ENCODE measurements at regions not wholly inside any gene's neighbourhood (a gene's known extent, or its start where the extent isn't known, plus 50 kb on each side); places are given as distances from the start of the nearest gene placed in this dataset.

GRCh38 chr9:86731511-86732063, 215.7 kb downstream of the GAS1 start:
- WGBS (ENCODE audit: insufficient coverage), result 40% methylated on average over 1 of the region's 2 CpGs
- H3K9me3 ChIP-seq (ENCODE audit: control insufficient read depth, insufficient read depth, low read length), result no peaks in the 10 kb centered on the region
- H3K27me3 ChIP-seq (ENCODE audit: control insufficient read depth, insufficient read depth, low read length), result no peaks in the 10 kb centered on the region
- H3K4me3 ChIP-seq (ENCODE audit: low read depth, low read length), result no peak overlapping the region
- H3K4me1 ChIP-seq (ENCODE audit: control insufficient read depth, insufficient read depth, low read length), result no peaks in the 10 kb centered on the region
- H3K36me3 ChIP-seq (ENCODE audit: control insufficient read depth, insufficient read depth, low read length), result no peaks in the 10 kb centered on the region
- H3K27ac ChIP-seq (ENCODE audit: low read depth, low read length), result no peak overlapping the region
- no peak for DNase-seq (ENCODE audit: low read depth in 4 of 6, low spot score in 6 of 6)

GRCh38 chr9:86730163-86730928, 217.0 kb downstream of the GAS1 start:
- DNase-seq (ENCODE audit: low read depth in 4 of 6, low spot score in 6 of 6), result peak in 1 of 6 donors; percentile 27
- Histone ChIP-seq H3K36me3 (ENCODE audit: control insufficient read depth, insufficient read depth, low read length) (no peaks in the 10 kb centered on the region), H3K4me1 (ENCODE audit: control insufficient read depth, insufficient read depth, low read length) (no peaks in the 10 kb centered on the region), H3K27ac (ENCODE audit: low read depth, low read length) (no peak overlapping the region), H3K4me3 (ENCODE audit: low read depth, low read length) (no peak overlapping the region), H3K9me3 (ENCODE audit: control insufficient read depth, insufficient read depth, low read length) (no peaks in the 10 kb centered on the region), H3K27me3 (ENCODE audit: control insufficient read depth, insufficient read depth, low read length) (no peaks in the 10 kb centered on the region)
- 72% methylated on average over 4 of the region's 6 CpGs for WGBS (ENCODE audit: insufficient coverage)

GRCh38 chr9:86724529-86724928, 222.8 kb downstream of the GAS1 start:
- WGBS (ENCODE audit: insufficient coverage), result 100% methylated on average over 1 of the region's 1 CpG
- H3K4me3 ChIP-seq (ENCODE audit: low read depth, low read length), result no peak overlapping the region
- no peak for DNase-seq (ENCODE audit: low read depth in 4 of 6, low spot score in 6 of 6)
- peaks cover 4% of the 10 kb centered on the region for H3K4me1 ChIP-seq (ENCODE audit: control insufficient read depth, insufficient read depth, low read length)
- H3K27me3 ChIP-seq (ENCODE audit: control insufficient read depth, insufficient read depth, low read length), result no peaks in the 10 kb centered on the region
- H3K36me3 ChIP-seq (ENCODE audit: control insufficient read depth, insufficient read depth, low read length), result no peaks in the 10 kb centered on the region
- no peaks in the 10 kb centered on the region for H3K9me3 ChIP-seq (ENCODE audit: control insufficient read depth, insufficient read depth, low read length)
- no peak overlapping the region for H3K27ac ChIP-seq (ENCODE audit: low read depth, low read length)

- no peak overlapping the region for H3K27ac ChIP-seq (ENCODE audit: low read depth, low read length)
- peaks cover 4% of the 10 kb centered on the region for H3K4me1 ChIP-seq (ENCODE audit: control insufficient read depth, insufficient read depth, low read length)
- no peak overlapping the region for H3K4me3 ChIP-seq (ENCODE audit: low read depth, low read length)
- H3K27me3 ChIP-seq (ENCODE audit: control insufficient read depth, insufficient read depth, low read length), result no peaks in the 10 kb centered on the region
- no peaks in the 10 kb centered on the region for H3K9me3 ChIP-seq (ENCODE audit: control insufficient read depth, insufficient read depth, low read length)
- H3K36me3 ChIP-seq (ENCODE audit: control insufficient read depth, insufficient read depth, low read length), result no peaks in the 10 kb centered on the region
- no peak for DNase-seq (ENCODE audit: low read depth in 4 of 6, low spot score in 6 of 6)
- 52% methylated on average over 2 of the region's 3 CpGs for WGBS (ENCODE audit: insufficient coverage)
These were observed 224.0 kb downstream of the GAS1 start for GRCh38 chr9:86723346-86723745.

GRCh38 chr9:86722706-86723075, 224.6 kb downstream of the GAS1 start:
- no peak overlapping the region for H3K27ac ChIP-seq (ENCODE audit: low read depth, low read length)
- no peak overlapping the region for H3K4me3 ChIP-seq (ENCODE audit: low read depth, low read length)
- no peaks in the 10 kb centered on the region for H3K27me3 ChIP-seq (ENCODE audit: control insufficient read depth, insufficient read depth, low read length)
- no peaks in the 10 kb centered on the region for H3K9me3 ChIP-seq (ENCODE audit: control insufficient read depth, insufficient read depth, low read length)
- WGBS (ENCODE audit: insufficient coverage), result 100% methylated on average over 2 of the region's 3 CpGs
- DNase-seq (ENCODE audit: low read depth in 4 of 6, low spot score in 6 of 6), result no peak
- H3K36me3 ChIP-seq (ENCODE audit: control insufficient read depth, insufficient read depth, low read length), result no peaks in the 10 kb centered on the region
- peaks cover 4% of the 10 kb centered on the region for H3K4me1 ChIP-seq (ENCODE audit: control insufficient read depth, insufficient read depth, low read length)

- Histone ChIP-seq H3K4me1 (ENCODE audit: control insufficient read depth, insufficient read depth, low read length) (peaks cover 4% of the 10 kb centered on the region), H3K9me3 (ENCODE audit: control insufficient read depth, insufficient read depth, low read length) (no peaks in the 10 kb centered on the region), H3K4me3 (ENCODE audit: low read depth, low read length) (no peak overlapping the region), H3K27me3 (ENCODE audit: control insufficient read depth, insufficient read depth, low read length) (no peaks in the 10 kb centered on the region), H3K27ac (ENCODE audit: low read depth, low read length) (peak overlapping the region; percentile 29), H3K36me3 (ENCODE audit: control insufficient read depth, insufficient read depth, low read length) (no peaks in the 10 kb centered on the region)
- 20% methylated on average over 2 of the region's 5 CpGs for WGBS (ENCODE audit: insufficient coverage)
- peak in 2 of 6 donors; percentile 33 to 67 for DNase-seq (ENCODE audit: low read depth in 4 of 6, low spot score in 6 of 6)
These were observed 225.2 kb downstream of the GAS1 start for GRCh38 chr9:86721843-86722705.

GRCh38 chr9:86721226-86721781, 226.0 kb downstream of the GAS1 start:
- H3K27me3 ChIP-seq (ENCODE audit: control insufficient read depth, insufficient read depth, low read length), result no peaks in the 10 kb centered on the region
- H3K4me3 ChIP-seq (ENCODE audit: low read depth, low read length), result no peak overlapping the region
- peaks cover 4% of the 10 kb centered on the region for H3K4me1 ChIP-seq (ENCODE audit: control insufficient read depth, insufficient read depth, low read length)
- no peak for DNase-seq (ENCODE audit: low read depth in 4 of 6, low spot score in 6 of 6)
- peak overlapping the region; percentile 29 for H3K27ac ChIP-seq (ENCODE audit: low read depth, low read length)
- H3K36me3 ChIP-seq (ENCODE audit: control insufficient read depth, insufficient read depth, low read length), result no peaks in the 10 kb centered on the region
- 50% methylated on average over 3 of the region's 5 CpGs for WGBS (ENCODE audit: insufficient coverage)
- H3K9me3 ChIP-seq (ENCODE audit: control insufficient read depth, insufficient read depth, low read length), result no peaks in the 10 kb centered on the region

GRCh38 chr9:86720639-86721225, 226.6 kb downstream of the GAS1 start:
- Histone ChIP-seq H3K4me3 (ENCODE audit: low read depth, low read length) (no peak overlapping the region), H3K4me1 (ENCODE audit: control insufficient read depth, insufficient read depth, low read length) (peaks cover 4% of the 10 kb centered on the region), H3K36me3 (ENCODE audit: control insufficient read depth, insufficient read depth, low read length) (no peaks in the 10 kb centered on the region), H3K27me3 (ENCODE audit: control insufficient read depth, insufficient read depth, low read length) (no peaks in the 10 kb centered on the region), H3K27ac (ENCODE audit: low read depth, low read length) (no peak overlapping the region), H3K9me3 (ENCODE audit: control insufficient read depth, insufficient read depth, low read length) (no peaks in the 10 kb centered on the region)
- WGBS (ENCODE audit: insufficient coverage), result 97% methylated on average over 5 of the region's 9 CpGs
- DNase-seq (ENCODE audit: low read depth in 4 of 6, low spot score in 6 of 6), result no peak

- no peak for DNase-seq (ENCODE audit: low read depth in 4 of 6, low spot score in 6 of 6)
- Histone ChIP-seq H3K4me1 (ENCODE audit: control insufficient read depth, insufficient read depth, low read length) (peaks cover 4% of the 10 kb centered on the region), H3K36me3 (ENCODE audit: control insufficient read depth, insufficient read depth, low read length) (no peaks in the 10 kb centered on the region), H3K4me3 (ENCODE audit: low read depth, low read length) (no peak overlapping the region), H3K27ac (ENCODE audit: low read depth, low read length) (no peak overlapping the region), H3K9me3 (ENCODE audit: control insufficient read depth, insufficient read depth, low read length) (no peaks in the 10 kb centered on the region), H3K27me3 (ENCODE audit: control insufficient read depth, insufficient read depth, low read length) (no peaks in the 10 kb centered on the region)
- 84% methylated on average over 9 of the region's 11 CpGs for WGBS (ENCODE audit: insufficient coverage)
These were observed 228.8 kb downstream of the GAS1 start for GRCh38 chr9:86718388-86719049.
